ENCODE measurements at regions not wholly inside any gene's neighbourhood (a gene's known extent, or its start where the extent isn't known, plus 50 kb on each side); places are given as distances from the start of the nearest gene placed in this dataset.

- no peak for DNase-seq (ENCODE audit: low read depth)
Observed at GRCh38 chr18:77990131-77990530, 740.5 kb downstream of the GALR1 start.

- DNase-seq (ENCODE audit: low read depth), result no peak
Observed at GRCh38 chr18:77990901-77991300, 741.3 kb downstream of the GALR1 start.

GRCh38 chr18:77992057-77992456 is 742.4 kb downstream of the GALR1 start:
- DNase-seq (ENCODE audit: low read depth), result no peak

- no peak for DNase-seq (ENCODE audit: low read depth)
Observed at GRCh38 chr18:77993188-77993981, 743.7 kb downstream of the GALR1 start.

GRCh38 chr18:77995593-77995992 is 745.9 kb downstream of the GALR1 start:
- DNase-seq (ENCODE audit: low read depth), result no peak

- no peak for DNase-seq (ENCODE audit: low read depth)
Observed at GRCh38 chr18:77996737-77997136, 747.1 kb downstream of the GALR1 start.

- DNase-seq (ENCODE audit: low read depth), result no peak
Observed at GRCh38 chr18:78001811-78002210, 752.2 kb downstream of the GALR1 start.

GRCh38 chr18:78006006-78006773 is 756.5 kb downstream of the GALR1 start:
- DNase-seq (ENCODE audit: low read depth), result no peak

GRCh38 chr18:78006774-78007260 is 757.2 kb downstream of the GALR1 start:
- DNase-seq (ENCODE audit: low read depth), result no peak

GRCh38 chr18:78010363-78010762 is 760.7 kb downstream of the GALR1 start:
- DNase-seq (ENCODE audit: low read depth), result no peak

GRCh38 chr18:78017869-78018268 is 768.2 kb downstream of the GALR1 start:
- no peak for DNase-seq (ENCODE audit: low read depth)

- no peak for DNase-seq (ENCODE audit: low read depth)
Observed at GRCh38 chr18:78021196-78021595, 771.5 kb downstream of the GALR1 start.

- DNase-seq (ENCODE audit: low read depth), result no peak
Observed at GRCh38 chr18:78031589-78031988, 781.9 kb downstream of the GALR1 start.

GRCh38 chr18:78031991-78032390 is 782.3 kb downstream of the GALR1 start:
- no peak for DNase-seq (ENCODE audit: low read depth)

- no peak for DNase-seq (ENCODE audit: low read depth)
Observed at GRCh38 chr18:78032574-78032973, 782.9 kb downstream of the GALR1 start.

- DNase-seq (ENCODE audit: low read depth), result no peak
Observed at GRCh38 chr18:78034755-78035154, 785.1 kb downstream of the GALR1 start.

- DNase-seq (ENCODE audit: low read depth), result no peak
Observed at GRCh38 chr18:78041218-78041617, 791.6 kb downstream of the GALR1 start.

- no peak for DNase-seq (ENCODE audit: low read depth)
Observed at GRCh38 chr18:78046631-78047030, 797.0 kb downstream of the GALR1 start.

GRCh38 chr18:78049281-78049680 is 799.6 kb downstream of the GALR1 start:
- DNase-seq (ENCODE audit: low read depth), result no peak

GRCh38 chr18:78054801-78055200 is 805.2 kb downstream of the GALR1 start:
- no peak for DNase-seq (ENCODE audit: low read depth)

GRCh38 chr18:78056011-78056410 is 806.4 kb downstream of the GALR1 start:
- DNase-seq (ENCODE audit: low read depth), result no peak

- DNase-seq (ENCODE audit: low read depth), result no peak
Observed at GRCh38 chr18:78069784-78070664, 820.4 kb downstream of the GALR1 start.

Data from activated gamma-delta T cell treated with anti-CD3 and anti-CD28 coated beads, Interleukin-2, amount 50 U/mL, for 16 hours (primary cell).